HG03520 (cell line): ENCODE measurements at regions not wholly inside any gene's neighbourhood (a gene's known extent, or its start where the extent isn't known, plus 50 kb on each side); places are given as distances from the start of the nearest gene placed in this dataset.

Source experiments
- ATAC-seq: cut with Tn5 transposase; IDR thresholded peaks from one replicate; pipeline ENCODE4 v1.9.1; 2021; ENCODE audit warnings: mild to moderate bottlenecking, moderate library complexity; ENCODE audit not compliant: unreplicated experiment

DNA sequence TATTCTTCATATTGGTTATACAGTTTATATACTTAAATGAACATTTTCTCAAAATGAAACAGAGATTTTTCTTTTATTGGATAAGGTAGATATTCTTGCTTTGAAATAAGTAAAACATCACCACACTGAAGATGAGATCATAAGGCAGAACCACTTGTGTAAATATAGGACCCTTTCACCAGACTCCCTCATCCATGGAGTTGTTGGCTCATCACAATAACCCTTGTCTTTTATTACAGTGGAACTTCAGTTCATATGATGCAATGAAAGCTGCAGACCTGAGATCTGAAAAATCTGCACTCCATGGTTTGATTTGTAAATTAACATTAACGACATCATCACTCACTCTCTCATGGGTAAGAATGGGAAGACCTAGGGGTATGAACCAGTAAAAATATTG is 51.9 kb upstream of the DBX2 start:
- ATAC-seq: no peak

DNA sequence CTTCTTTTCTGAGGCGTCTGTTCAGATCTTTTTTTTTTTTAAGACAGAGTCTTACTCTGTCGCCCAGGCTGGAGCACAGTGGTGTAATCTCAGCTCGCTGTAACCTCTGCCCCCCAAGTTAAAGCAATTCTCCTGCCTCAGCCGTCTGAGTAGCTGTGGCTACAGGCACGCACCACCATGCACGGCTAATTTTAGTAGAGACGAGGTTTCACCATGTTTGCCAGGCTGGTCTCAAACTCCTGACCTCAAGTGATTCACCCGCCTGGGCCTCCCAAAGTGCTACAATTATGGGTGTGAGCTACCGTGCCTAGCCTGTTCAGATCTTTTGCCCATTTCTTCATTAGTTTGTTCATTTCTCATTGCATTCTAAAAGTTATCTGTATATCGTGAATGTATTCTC is 55.1 kb upstream of the DBX2 start:
- ATAC-seq: no peak

DNA sequence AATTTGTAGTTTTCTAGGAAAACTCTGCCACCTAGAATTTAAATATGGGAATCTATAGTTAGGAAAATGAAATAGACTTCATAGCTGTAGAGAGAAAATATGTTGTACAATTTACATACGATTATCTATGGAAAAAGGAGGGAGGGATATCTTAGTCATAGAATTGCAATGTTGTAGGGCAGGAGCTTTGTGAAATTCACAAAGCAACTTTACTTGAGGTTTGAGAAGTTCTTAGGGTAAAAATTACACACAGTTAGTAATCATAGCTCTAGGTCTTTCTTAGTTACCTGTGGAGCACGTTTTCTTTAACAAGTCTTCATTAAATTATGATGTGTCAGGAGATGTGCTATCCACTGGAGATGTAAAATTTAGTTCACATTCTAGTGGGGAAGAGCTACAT is 61.4 kb upstream of the DBX2 start:
- no peak for ATAC-seq

DNA sequence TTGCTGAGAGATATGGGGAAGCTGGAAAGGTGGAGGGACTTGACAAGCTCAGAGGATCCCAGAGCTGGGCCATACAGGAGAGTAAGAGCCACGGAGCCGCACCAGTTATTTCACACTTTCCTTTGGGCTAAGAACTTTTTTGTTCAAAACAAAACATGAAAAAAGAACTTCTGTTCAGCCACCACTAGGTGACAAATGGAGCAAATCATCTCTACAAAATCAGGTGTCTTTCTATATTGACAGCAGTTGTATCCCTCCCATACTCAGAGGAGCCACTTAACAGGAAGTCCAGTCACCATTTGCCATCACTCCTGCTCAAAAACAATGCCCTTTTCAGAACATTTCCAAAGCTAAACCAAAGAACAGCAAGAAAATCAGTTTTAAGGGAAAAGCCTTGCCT is 70.3 kb upstream of the DBX2 start:
- ATAC-seq: no peak

GRCh38 chr12:45122768-45123380 is 72.0 kb upstream of the DBX2 start:
- ATAC-seq: no peak

DNA sequence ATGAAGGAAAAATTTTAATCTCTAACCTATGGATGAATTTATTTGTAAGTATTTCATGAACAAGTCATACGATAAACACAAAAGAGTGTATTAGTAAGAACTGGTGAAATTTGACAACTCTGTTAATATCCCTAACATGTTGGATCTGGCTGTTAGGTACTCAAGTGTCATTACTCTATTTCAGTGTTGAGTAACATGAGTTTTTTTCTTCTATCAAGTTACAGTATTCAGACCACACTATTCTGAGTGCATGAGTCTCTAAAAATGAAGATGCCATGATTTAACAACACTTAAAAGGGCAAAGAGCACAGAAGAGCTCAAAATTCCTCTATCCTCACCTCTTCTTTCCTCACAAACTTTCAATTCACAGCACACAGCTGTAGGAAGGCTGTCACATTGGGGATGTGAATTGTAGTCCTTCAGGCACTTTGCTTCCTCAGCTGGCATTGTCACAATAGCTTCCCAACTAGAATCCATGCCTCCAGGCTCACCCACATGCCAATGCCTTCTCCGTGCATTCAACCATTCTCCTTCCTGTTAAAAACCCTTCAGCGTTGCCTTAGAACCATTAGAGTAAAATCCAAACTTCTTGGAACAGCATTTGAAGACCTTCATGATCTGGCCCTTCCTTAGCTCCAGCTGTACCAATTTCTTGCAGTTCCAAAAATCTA is 73.7 kb upstream of the DBX2 start:
- ATAC-seq: no peak

- ATAC-seq: no peak
Measured at GRCh38 chr12:45125997-45126396, 75.1 kb upstream of the DBX2 start.

DNA sequence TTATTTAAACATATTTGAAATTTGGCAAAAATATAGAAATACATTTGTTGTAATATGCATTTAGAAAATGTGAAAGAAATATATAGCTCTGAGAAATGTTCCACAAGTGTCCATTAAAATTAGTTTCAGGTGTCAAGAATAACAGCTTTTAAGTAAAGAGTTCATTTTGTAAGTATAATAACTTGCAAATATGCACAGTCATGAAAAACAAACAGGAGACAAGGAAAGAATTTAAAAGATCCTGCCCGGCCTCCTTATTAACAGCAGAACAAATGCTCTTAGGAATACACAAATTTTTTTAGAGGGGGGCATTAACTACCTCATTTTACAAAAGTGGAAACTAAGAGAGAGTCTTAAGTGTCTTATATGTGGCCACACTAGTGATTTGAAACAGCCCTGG is 77.7 kb upstream of the DBX2 start:
- no peak for ATAC-seq

DNA sequence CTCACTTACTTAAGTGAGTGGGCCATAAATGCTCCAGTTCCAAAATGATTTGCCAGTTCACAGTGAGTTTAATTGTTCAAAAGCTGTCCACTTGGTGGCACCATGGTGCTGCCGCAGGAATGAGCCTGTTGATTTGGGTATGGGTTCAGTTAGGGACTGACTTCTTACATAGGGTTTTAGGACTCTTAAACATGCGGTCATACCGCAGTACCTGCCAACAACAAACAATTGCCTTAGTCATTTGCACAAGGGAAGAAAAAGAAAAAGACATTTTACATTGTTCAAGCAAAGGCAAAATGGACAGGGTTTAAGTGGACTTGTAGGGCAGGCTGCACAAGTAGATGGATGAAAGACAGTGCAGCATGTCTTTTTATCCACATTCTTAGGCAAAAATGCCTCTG is 80.0 kb upstream of the DBX2 start:
- peak; percentile 92 for ATAC-seq

DNA sequence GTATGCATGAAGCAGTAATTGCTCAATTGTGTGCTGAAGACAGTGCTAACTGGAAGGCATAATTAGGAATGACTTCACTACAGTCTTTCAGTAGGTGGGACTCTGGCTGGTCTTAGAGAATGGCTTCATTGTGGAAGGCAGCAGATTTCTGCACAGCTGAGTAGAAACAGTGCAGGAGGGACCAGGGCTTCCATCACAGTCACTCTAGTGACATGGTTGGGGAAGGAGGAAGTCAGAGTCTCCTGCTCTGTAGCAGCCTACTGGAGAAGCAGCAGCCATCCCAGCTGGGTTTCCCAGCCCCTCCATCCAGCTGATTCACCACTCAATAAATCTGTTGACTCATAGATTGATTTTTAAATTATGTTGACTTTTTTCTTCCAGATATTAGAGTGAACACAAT is 80.6 kb upstream of the DBX2 start:
- no peak for ATAC-seq

DNA sequence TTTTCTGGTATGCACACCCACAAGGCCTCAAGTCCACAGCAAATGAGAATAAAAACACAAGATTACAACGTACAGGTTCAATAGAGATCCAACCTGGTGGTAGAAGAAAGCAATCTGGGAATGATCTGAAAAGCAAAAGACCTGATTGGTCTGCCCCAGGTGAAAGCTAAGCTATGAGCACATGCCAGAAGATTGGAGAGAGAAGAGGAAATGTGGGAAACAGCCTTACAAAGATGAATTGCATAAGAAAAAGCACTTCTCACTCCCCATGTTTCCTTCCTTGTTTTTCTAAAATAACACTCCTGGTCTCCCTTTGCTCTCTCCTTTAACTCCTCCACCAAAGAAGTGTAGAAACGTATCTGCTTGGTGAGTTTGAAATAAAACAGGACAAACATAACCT is 77.3 kb upstream of the ANO6 start:
- no peak for ATAC-seq

GRCh38 chr12:45148006-45148405 is 67.9 kb upstream of the ANO6 start:
- ATAC-seq: no peak

- no peak for ATAC-seq
Measured at GRCh38 chr12:45148619-45149018, 67.3 kb upstream of the ANO6 start.

GRCh38 chr12:45165284-45165683 is 50.6 kb upstream of the ANO6 start:
- no peak for ATAC-seq

DNA sequence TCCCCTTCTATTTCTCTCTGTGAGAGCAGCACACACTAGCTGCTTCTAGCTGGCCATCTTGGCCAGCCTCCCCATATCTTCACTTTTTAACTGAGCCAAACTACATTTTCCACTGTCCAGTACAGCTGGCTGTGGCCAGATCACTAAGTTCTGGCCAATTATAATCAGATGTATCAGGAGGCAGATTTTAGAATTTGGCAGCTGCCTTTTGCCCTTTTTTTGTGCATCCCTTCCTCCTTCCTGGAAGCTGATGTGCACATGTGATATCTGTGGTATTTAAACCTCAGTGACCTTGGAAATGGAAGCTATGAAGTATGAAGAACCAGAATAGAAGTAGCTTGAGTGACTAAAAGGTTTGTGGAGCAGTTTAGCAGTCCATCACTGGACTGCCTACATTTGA is 49.8 kb upstream of the ANO6 start:
- ATAC-seq: no peak
